HCT116 (cell line): ENCODE measurements at regions not wholly inside any gene's neighbourhood (a gene's known extent, or its start where the extent isn't known, plus 50 kb on each side); places are given as distances from the start of the nearest gene placed in this dataset.

Experiments
- ATAC-seq: fragments of 200-7000 bp; cut with Tn5 transposase; 2 replicates; pipeline ENCODE4 v1.9.1; 2020; ENCODE audit warnings: mild to moderate bottlenecking, moderate library complexity
- BruUV-seq: library from RNA; stranded (reverse); fragments of 400-500 nt; replicated peaks from 2 replicates; lab custom pipeline; 2021; lab: Mats Ljungman, UMichigan
- CTCF ChIA-PET: fragments of 300-600 bp; sonication (Branson Sonifier 250); formaldehyde crosslinking; loops from one replicate; lab custom pipeline; 2021; ENCODE audit warnings: antibody characterized with exemption; lab: Charles Lee
- POLR2A ChIA-PET: fragments of 300-600, 350-600 bp; sonication (Branson Sonifier 250); formaldehyde crosslinking; loops from one replicate; lab custom pipeline; 2021; ENCODE audit warnings: antibody characterized with exemption; lab: Charles Lee
- RAD21 ChIA-PET, 2 experiments: fragments of 300-600 bp; sonication (Branson Sonifier 250); formaldehyde crosslinking; loops; one replicate each; lab custom pipeline; 2023; ENCODE audit warnings: low total read pairs in 2 of 2; ENCODE audit not compliant: uncharacterized antibody in 2 of 2, unreplicated experiment in 2 of 2, low non-redundant PET in 1 of 2; lab: Charles Lee
- DNase-seq: peaks from one replicate; pipeline ENCODE4 v3.0.0-alpha.2; 2010; ENCODE audit warnings: low read depth, low spot score
- H2AFZ ChIP-seq: fragments of 200-600 bp; shearing (Covaris generic), sonication (generic); 2 replicates; pipeline ENCODE4 v1.6.1; 2017; ENCODE audit warnings: low read depth, mixed run types, mixed read lengths, antibody characterized with exemption, low read length; ENCODE audit not compliant: poor library complexity, severe bottlenecking
- H3K27ac ChIP-seq: 2 replicates; pipeline ENCODE4 v1.5.1; 2012; ENCODE audit warnings: low read depth, low read length
- H3K27me3 ChIP-seq: fragments of 200-600 bp; sonication (generic); 2 replicates; pipeline ENCODE4 v1.6.1; 2016; ENCODE audit warnings: mixed run types, low read length, mixed read lengths; ENCODE audit not compliant: insufficient read depth
- H3K36me3 ChIP-seq, 2 experiments: fragments of 200-500 bp in 1 of 2; fragments of 200-600 bp in 1 of 2; sonication (Bioruptor generic) in 1 of 2; sonication (generic) in 1 of 2; 2 replicates each; pipeline versions ENCODE4 v1.5.1 to v1.6.1; 2014 to 2016; ENCODE audit warnings: low read length in 2 of 2, inconsistent platforms in 1 of 2, mixed read lengths in 1 of 2, mixed run types in 1 of 2; ENCODE audit not compliant: insufficient read depth in 2 of 2, control insufficient read depth in 1 of 2
- H3K4me1 ChIP-seq, 2 experiments: fragments of 200-600 bp in 1 of 2; sonication (generic) in 1 of 2; 2 replicates each; pipeline versions ENCODE4 v1.5.1 to v1.6.1; 2012 to 2017; ENCODE audit warnings: low read length in 2 of 2, inconsistent platforms in 1 of 2, mild to moderate bottlenecking in 1 of 2, mixed read lengths in 1 of 2, mixed run types in 1 of 2, moderate library complexity in 1 of 2; ENCODE audit not compliant: insufficient read depth in 2 of 2, control insufficient read depth in 1 of 2
- H3K4me2 ChIP-seq: fragments of 200-600 bp; sonication (generic); 2 replicates; pipeline ENCODE4 v1.6.1; 2017; ENCODE audit warnings: mixed run types, low read length, mixed read lengths
- H3K4me3 ChIP-seq, 2 experiments: fragments of 200-600 bp in 1 of 2; sonication (generic) in 1 of 2; replicated peaks in 1 of 2; 2 replicates each; pipeline ENCODE4 v1.5.1; 2011 to 2016; ENCODE audit warnings: low read length in 2 of 2, control low read depth in 1 of 2, low read depth in 1 of 2, mild to moderate bottlenecking in 1 of 2, mixed read lengths in 1 of 2, mixed run types in 1 of 2
- H3K79me2 ChIP-seq: fragments of 200-600 bp; sonication (generic); 2 replicates; pipeline ENCODE4 v1.6.1; 2017; ENCODE audit warnings: mild to moderate bottlenecking, mixed run types, low read length, moderate library complexity, mixed read lengths; ENCODE audit not compliant: insufficient read depth
- H3K9ac ChIP-seq: fragments of 200-600 bp; sonication (generic); 2 replicates; pipeline ENCODE4 v1.6.1; 2016; ENCODE audit warnings: low read length, mixed read lengths
- H3K9me2 ChIP-seq: fragments of 200-600 bp; sonication (generic), shearing (Covaris generic); 2 replicates; pipeline ENCODE4 v1.6.1; 2017; ENCODE audit warnings: mixed run types, mild to moderate bottlenecking, moderate library complexity; ENCODE audit not compliant: insufficient read depth
- H3K9me3 ChIP-seq, 2 experiments: fragments of 200-500 bp in 1 of 2; fragments of 200-600 bp in 1 of 2; sonication (Bioruptor generic) in 1 of 2; sonication (generic) in 1 of 2; 2 replicates each; pipeline ENCODE4 v1.6.1; 2014 to 2017; ENCODE audit warnings: low read length in 2 of 2, mixed read lengths in 2 of 2, inconsistent platforms in 1 of 2, low read depth in 1 of 2, mild to moderate bottlenecking in 1 of 2, mixed run types in 1 of 2, moderate library complexity in 1 of 2; ENCODE audit not compliant: control insufficient read depth in 1 of 2, insufficient read depth in 1 of 2
- H4K20me1 ChIP-seq: fragments of 200-600 bp; sonication (generic), shearing (Covaris generic); 2 replicates; pipeline ENCODE4 v1.6.1; 2017; ENCODE audit warnings: mixed run types, mild to moderate bottlenecking, moderate library complexity; ENCODE audit not compliant: insufficient read depth
- ATF3 ChIP-seq: IDR thresholded peaks from 2 replicates; pipeline ENCODE4 v1.6.1; 2012
- CEBPB ChIP-seq: IDR thresholded peaks from 2 replicates; pipeline ENCODE4 v1.6.1; 2012; ENCODE audit warnings: low read depth
- EGR1 ChIP-seq: IDR thresholded peaks from 2 replicates; pipeline ENCODE4 v1.6.1; 2012; ENCODE audit warnings: low read depth
- EZH2 ChIP-seq: fragments of 200-600 bp; sonication (generic); IDR thresholded peaks from 2 replicates; pipeline ENCODE4 v1.6.1; 2017; ENCODE audit warnings: antibody characterized with exemption, mixed run types
- EZH2phosphoT487 ChIP-seq: fragments of 200-600 bp; IDR thresholded peaks from 2 replicates; pipeline ENCODE4 v1.6.1; 2018; ENCODE audit warnings: antibody characterized with exemption, borderline replicate concordance
- FOSL1 ChIP-seq: IDR thresholded peaks from 2 replicates; pipeline ENCODE4 v1.6.1; 2012; ENCODE audit warnings: low read depth
- JUND ChIP-seq: IDR thresholded peaks from 2 replicates; pipeline ENCODE4 v1.6.1; 2012
- POLR2A ChIP-seq: IDR thresholded peaks from 2 replicates; pipeline ENCODE4 v1.7.0; 2011; ENCODE audit warnings: borderline replicate concordance; ENCODE audit not compliant: insufficient read depth, insufficient read length; ENCODE audit errors: extremely low read depth
- REST ChIP-seq: IDR thresholded peaks from 2 replicates; pipeline ENCODE4 v1.6.1; 2012; ENCODE audit warnings: low read depth
- SIN3A ChIP-seq: IDR thresholded peaks from 2 replicates; pipeline ENCODE4 v1.6.1; 2012; ENCODE audit warnings: low read depth
- SP1 ChIP-seq: IDR thresholded peaks from 2 replicates; pipeline ENCODE4 v1.6.1; 2012; ENCODE audit warnings: low read depth
- SRF ChIP-seq: IDR thresholded peaks from 2 replicates; pipeline ENCODE4 v1.6.1; 2012; ENCODE audit warnings: low read depth
- TCF7L2 ChIP-seq: IDR thresholded peaks from 2 replicates; pipeline ENCODE4 v1.7.0; 2011; ENCODE audit warnings: borderline replicate concordance, inconsistent platforms; ENCODE audit not compliant: insufficient read depth, insufficient read length; ENCODE audit errors: extremely low read depth
- intact Hi-C: fragments of 100-400 bp; cut with micrococcal nuclease; formaldehyde crosslinking; loops from 2 replicates; pipeline ENCODE4 v1.10.0; 2022

GRCh38 chr12:84313323-84313675 is 599.3 kb downstream of the SLC6A15 start:
- no peak for DNase-seq
- no peak overlapping the region for H2AFZ ChIP-seq
- no peaks in the 10 kb centered on the region for H3K27me3 ChIP-seq
- no TSS peak for BruUV-seq
- ChIA-PET CTCF (no interaction called here), RAD21 (no interaction called here), POLR2A (no interaction called here)
- no peaks in the 10 kb centered on the region for H3K9me3 ChIP-seq
- no peak overlapping the region for H3K27ac ChIP-seq
- intact Hi-C loops = no loop called here
- TF ChIP-seq SIN3A (no peak), FOSL1 (no peak), ATF3 (no peak)
- no peaks in the 10 kb centered on the region for H4K20me1 ChIP-seq
- no peak overlapping the region for H3K9ac ChIP-seq
- no peaks in the 10 kb centered on the region for H3K79me2 ChIP-seq
- H3K36me3 ChIP-seq = no peaks in the 10 kb centered on the region
- no peak for ATAC-seq
- no peaks in the 10 kb centered on the region for H3K4me1 ChIP-seq
- no peaks in the 10 kb centered on the region for H3K9me2 ChIP-seq
- H3K4me2 ChIP-seq = no peak overlapping the region
- no peak overlapping the region for H3K4me3 ChIP-seq

GRCh38 chr12:84308211-84308610 is 604.4 kb downstream of the SLC6A15 start:
- intact Hi-C loops = no loop called here
- Histone ChIP-seq H3K79me2 (no peaks in the 10 kb centered on the region), H3K9me2 (no peaks in the 10 kb centered on the region), H3K36me3 (no peaks in the 10 kb centered on the region), H3K9me3 (no peaks in the 10 kb centered on the region), H2AFZ (no peak overlapping the region), H3K4me3 (no peak overlapping the region), H4K20me1 (no peaks in the 10 kb centered on the region), H3K4me1 (no peaks in the 10 kb centered on the region), H3K9ac (no peak overlapping the region), H3K27me3 (no peaks in the 10 kb centered on the region), H3K4me2 (no peak overlapping the region), H3K27ac (no peak overlapping the region)
- ATAC-seq = no peak
- ChIA-PET CTCF (no interaction called here), POLR2A (no interaction called here), RAD21 (no interaction called here)
- DNase-seq = no peak
- TF ChIP-seq POLR2A = no peak
- no peak for TF ChIP-seq EGR1
- TF ChIP-seq SRF = no peak
- TF ChIP-seq TCF7L2 = no peak
- no peak for TF ChIP-seq REST
- no peak for TF ChIP-seq ATF3
- TF ChIP-seq CEBPB = no peak
- no peak for TF ChIP-seq EZH2
- TF ChIP-seq SP1 = no peak
- no peak for TF ChIP-seq JUND
- no peak for TF ChIP-seq EZH2phosphoT487
- BruUV-seq = no TSS peak
